C1 segment of cervical spinal cord (tissue), 14 donors: ENCODE measurements at regions not wholly inside any gene's neighbourhood (a gene's known extent, or its start where the extent isn't known, plus 50 kb on each side); places are given as distances from the start of the nearest gene placed in this dataset.
"Not testable (repeated sequence)": the region's sequence is repeated elsewhere in the genome, so short reads cannot be mapped to it uniquely, and the experiment has no call there.

Source experiments
- DNase-seq, 14 donors: peaks; one replicate each; lab custom pipeline; 2025; lab: John Stamatoyannopoulos, UW

DNA sequence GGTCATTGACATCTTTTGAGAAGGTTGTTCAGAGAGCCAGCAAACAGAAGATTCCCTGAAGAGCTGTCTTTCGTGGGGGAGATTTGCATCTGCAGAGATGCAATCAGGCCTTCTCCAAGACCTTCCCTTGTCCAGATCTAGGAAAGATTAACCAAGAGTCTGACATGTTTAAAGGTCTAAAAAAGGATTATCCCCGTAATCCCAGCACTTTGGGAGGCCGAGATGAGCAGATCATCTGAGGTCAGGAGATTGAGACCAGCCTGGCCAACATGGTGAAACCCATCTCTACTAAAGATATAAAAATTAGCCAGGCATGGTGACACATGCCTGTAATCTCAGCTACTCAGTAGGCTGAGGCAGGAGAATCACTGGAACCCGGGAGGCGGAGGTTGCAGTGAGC, 169.6 kb upstream of the IRF2BP2 start:
- not testable (repeated sequence) for DNase-seq

DNA sequence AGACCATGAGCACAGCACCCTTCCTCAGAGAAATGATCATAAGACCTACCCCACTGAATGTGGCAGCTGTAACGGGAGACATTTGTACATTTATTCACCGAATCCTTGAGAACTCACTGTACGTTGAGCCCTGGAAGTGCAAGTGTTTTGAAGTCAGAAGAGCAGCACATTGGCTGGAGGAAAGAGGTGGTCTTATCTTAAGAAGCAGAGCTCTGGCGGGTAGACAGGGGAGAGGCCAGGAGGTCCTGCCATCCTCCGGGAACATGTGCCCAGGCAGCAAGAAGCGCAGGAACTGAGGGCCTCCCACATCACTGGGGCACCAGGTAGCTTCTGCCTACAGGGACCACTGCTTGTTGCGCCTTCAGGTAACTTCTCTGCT, 169.2 kb upstream of the IRF2BP2 start:
- DNase-seq: no peak

GRCh38 chr1:234778221-234779159, 168.5 kb upstream of the IRF2BP2 start:
- DNase-seq: peak in 1 of 14 donors; percentile 50

- DNase-seq: no peak
These were observed 167.9 kb upstream of the IRF2BP2 start for GRCh38 chr1:234777856-234778220.

GRCh38 chr1:234776876-234777855, 167.2 kb upstream of the IRF2BP2 start:
- no peak for DNase-seq

- no peak for DNase-seq
These were observed 166.4 kb upstream of the IRF2BP2 start for GRCh38 chr1:234776256-234776875.

- no peak for DNase-seq
These were observed 165.7 kb upstream of the IRF2BP2 start for GRCh38 chr1:234775477-234776246.

DNA sequence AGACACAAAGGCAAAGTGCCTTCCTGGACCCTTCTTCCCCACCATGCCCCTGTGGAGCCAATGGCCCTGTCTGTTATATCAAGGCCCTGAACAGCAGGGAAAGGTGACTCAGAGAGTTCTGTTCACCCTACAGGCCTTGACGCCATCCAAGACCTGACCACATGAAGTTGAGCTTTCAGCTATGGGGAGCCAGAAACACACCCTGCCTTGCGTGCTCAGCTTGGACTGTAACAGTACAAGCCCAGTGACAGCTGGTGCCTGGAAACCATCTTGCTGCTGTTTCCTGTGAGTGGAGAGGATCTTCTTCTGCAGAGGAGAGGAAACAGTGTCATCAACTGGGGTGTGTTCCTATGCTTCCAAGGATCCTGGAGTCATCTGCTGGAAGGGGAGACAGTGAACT, 165.0 kb upstream of the IRF2BP2 start:
- DNase-seq: no peak

GRCh38 chr1:234773936-234774677, 164.1 kb upstream of the IRF2BP2 start:
- no peak for DNase-seq

DNA sequence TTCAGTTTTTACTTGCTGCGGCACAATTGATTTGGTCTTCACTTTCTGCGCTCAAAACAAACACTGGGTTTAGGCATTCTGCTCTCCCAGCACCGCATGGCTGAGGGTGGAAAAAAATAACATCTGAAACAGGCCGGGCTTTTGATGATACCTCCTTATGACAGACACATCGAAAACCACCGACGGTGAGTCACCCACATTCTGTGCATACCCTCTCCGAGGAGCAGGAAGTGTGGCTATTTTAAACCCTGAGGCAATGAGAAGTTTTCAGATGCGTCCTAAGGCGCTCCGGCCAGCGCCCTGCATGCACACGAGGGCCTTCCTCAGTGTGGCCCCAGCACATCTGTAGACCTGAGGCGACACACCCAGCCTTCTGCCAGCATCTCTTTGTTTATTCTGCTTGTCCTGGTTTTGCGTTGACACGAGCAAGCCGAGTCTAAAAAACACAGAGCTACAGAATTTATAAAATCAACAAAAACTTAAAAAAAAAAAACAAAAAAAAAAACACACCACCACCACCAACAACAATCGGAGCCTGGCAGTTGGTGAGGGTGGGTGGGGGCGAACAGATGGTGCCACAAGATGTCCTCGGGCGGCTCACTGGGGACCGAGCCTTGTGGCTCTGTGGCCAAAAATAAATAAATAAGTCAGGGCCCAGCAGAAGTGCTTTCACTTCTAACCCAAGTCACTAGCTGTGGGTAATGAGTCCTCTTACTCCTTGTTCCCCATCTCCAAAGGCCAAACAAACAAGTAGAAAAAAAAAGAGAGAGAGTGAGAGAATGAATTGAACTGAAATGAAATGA, 162.6 kb upstream of the IRF2BP2 start:
- DNase-seq: peak in 1 of 14 donors; percentile 53

DNA sequence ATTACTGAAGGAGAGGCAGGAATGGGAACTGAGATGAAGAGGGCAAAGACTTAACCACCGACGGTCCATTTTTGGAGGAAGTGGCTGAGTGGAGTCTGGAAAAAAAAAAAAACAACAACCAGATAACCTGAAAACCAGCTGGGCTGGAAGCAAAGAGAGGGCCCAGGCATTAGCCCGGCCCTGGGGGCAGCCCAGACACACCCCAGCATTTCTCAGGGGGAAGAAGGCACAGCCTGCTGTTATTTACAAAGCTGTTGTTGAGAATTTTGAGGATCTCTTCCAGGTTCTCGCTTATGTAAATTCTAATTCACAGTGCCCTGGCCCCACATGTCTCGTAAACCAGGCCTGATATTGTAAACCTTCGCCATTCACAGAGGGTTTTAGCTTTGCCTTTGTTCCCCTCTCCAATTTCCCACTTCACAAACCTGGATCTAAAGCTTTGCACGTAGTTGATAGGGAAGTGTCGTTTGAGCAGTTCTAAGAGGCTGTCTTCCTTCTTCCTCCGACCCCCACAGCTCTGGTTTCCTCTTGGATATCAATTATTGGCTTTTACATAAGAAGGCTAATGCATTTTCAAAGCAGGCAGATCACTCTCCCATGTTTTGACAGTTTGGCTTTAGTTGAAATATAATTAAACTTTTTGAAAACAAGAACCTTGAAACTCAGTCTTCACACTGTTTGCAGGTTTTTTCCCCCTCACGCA, 161.8 kb upstream of the IRF2BP2 start:
- no peak for DNase-seq

DNA sequence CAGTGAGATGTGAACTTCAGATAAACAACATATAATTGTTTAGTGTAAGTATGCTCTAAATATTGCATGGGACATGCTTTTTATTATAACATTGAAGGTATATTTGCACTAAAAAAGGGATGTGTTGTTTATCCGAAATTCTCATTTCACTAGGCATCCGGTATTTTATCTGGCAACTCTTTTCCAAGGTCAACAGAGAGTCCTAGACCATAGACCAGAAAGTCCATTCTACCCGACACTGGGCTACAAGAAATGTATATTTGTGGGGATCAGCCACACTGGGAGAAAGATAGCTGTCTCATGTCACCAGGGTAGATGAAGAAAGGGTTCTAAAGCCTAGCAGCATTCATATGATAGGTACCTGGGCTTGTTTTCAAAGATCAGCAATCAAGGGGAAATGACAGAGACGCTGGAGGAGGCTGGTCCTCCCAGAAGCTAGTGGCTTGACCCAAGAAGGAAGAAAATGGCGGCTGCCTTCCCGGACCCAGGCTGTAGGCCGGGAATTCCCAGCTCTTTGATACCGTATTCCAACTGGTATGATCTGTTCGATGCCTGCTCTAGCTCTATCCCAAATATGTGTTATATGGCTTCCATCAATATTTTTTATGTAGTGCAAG, 161.1 kb upstream of the IRF2BP2 start:
- no peak for DNase-seq

DNA sequence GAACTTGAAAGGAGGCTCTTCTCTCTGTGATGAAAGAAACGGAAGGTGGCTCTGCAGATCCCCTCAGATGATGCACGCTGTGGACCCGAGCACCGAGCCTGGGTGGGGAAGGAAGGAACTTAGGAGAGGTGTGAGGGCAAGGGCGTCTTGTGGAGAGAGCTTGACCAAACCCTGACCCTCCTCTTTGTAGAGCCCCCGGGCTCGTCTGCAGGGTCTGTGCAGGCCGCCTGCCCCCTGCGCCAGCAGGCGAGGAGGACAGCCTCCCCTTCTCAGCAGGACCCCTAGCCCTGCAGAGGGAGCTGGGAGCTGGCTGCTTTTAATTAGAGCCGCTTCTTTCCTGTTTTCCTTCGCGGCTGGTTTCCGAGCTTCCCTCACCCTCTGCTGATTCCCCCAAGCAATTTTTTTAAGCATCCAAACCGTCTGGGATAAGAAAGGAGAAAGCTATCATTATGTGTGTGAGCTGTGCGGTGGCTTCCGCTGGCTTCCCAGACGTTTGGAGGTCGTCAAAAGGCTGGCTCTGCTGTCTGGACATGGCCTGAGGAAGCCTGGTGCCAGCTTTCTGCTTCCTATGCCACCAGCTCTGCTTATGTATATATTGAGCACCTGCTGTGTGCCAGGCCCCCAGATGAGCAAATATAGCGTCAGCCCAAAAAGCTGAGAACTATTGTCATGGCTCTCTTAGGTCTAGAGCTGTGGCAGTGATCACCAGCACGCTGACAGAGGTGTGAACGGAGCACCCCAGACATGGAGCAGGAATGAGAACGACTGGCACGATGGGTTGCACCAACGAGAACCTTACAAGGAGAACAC, 160.2 kb upstream of the IRF2BP2 start:
- DNase-seq: no peak

DNA sequence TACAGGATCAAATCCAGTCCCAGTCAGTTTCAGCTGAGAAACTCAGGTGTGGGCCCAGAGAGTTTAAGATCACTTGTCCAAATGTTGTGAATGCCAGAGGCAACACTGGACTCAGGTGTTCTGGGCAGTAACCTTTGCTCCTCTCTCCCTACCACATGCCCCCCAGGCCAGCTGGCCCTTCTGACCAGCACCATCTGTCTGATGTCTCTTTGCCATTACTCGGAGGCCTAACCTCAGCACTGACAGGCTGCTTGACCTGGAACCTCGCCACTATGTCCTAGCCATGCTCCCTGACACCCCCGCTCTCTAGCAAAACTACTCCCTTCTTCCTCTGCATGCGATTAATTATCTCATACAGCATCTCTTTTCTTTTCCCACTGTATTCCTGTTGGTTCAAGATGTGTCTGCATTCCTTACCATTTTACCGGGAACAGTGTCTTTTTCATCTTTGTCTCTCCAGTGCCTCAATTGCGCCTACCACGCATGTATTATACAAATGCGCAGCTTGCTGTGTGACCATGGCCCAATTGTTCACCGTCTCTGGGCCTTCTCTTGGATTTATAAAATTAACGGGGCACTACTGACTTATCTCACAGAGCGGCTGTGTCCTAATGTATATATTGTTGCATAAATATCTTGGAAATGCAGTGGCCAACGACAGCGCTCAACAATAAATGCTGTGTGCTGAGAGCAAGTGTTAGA, 159.5 kb upstream of the IRF2BP2 start:
- DNase-seq: peak in 1 of 14 donors; percentile 56

DNA sequence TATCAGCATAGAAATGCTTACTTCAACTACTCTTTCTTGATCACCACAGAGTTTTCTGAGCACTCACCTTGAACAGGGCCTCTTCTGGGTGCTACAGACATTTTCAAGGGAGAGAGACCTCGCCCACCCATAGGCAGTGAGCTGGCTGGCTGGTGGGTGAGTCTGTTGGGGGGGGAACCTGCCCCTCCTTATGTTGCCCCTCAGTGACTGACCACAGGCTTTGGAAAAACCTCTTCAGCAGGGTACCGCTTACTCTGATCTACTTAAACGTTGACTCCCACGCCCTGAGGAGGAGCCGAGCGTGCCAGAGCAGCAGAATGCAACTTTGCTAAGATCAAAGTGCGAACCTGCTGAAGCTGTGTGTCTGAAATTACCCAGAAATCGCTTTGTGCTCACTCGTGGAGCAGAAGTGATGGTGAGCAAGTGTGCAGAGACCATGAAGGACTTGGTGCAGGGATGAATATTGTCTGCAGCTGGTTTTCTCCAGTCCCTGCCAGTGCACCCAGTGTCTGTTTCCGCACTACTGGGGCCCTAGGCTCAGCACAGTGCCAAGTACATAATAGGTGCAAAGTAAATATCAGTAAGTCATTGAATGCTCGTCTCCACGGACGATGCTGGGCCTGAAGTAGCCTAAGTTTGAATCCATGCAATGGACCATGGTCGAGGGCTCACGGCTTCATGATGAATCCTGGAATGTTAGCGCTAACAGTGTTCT, 158.7 kb upstream of the IRF2BP2 start:
- no peak for DNase-seq

DNA sequence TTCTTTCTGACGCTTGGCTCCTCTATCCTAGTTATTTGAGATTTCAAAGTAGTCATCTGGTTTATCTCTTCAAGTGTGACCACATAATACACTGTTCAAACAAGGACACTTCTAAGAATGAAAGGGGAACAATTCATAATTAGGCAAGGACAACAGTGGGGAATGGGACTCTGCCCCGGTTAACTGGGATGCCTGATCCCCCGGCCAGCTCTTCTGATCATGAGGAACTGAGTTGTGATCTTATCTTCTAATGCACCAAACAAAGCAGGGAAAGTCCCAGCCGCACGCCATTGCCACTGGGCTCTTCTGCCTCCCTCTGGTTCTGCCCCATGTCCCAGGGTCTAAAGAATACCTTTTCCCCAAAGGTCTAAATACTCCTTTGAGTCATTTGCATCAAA, 158.2 kb upstream of the IRF2BP2 start:
- DNase-seq: no peak
